GM23338 (cell line): ENCODE measurements at regions not wholly inside any gene's neighbourhood (a gene's known extent, or its start where the extent isn't known, plus 50 kb on each side); places are given as distances from the start of the nearest gene placed in this dataset.

ENCODE experiments used
- ATAC-seq: fragments of 200-7000 bp; cut with Tn5 transposase; 3 replicates; pipeline ENCODE4 v1.9.1; 2020
- DNase-seq: peaks from one replicate; pipeline ENCODE4 v3.0.0-alpha.2; 2015; ENCODE audit warnings: low spot score
- H2AFZ ChIP-seq: fragments of 200-600 bp; sonication (generic); 2 replicates; pipeline ENCODE4 v1.8.0; 2016; ENCODE audit warnings: antibody characterized with exemption, mild to moderate bottlenecking, moderate library complexity
- H3F3A ChIP-seq: fragments of 200-600 bp; sonication (generic); replicated peaks from 2 replicates; pipeline ENCODE4 v1.8.0; 2017; ENCODE audit warnings: antibody characterized with exemption, mixed run types, low read depth
- H3K27ac ChIP-seq: fragments of 200-600 bp; sonication (generic); 2 replicates; pipeline ENCODE4 v1.6.1; 2016; ENCODE audit warnings: low read depth
- H3K27me3 ChIP-seq: fragments of 200-600 bp; sonication (generic); 2 replicates; pipeline ENCODE4 v1.8.0; 2016; ENCODE audit warnings: mild to moderate bottlenecking, mixed run types, moderate library complexity; ENCODE audit not compliant: insufficient read depth
- H3K36me3 ChIP-seq: fragments of 200-600 bp; sonication (generic); 2 replicates; pipeline ENCODE4 v1.8.0; 2016; ENCODE audit warnings: mild to moderate bottlenecking; ENCODE audit not compliant: insufficient read depth
- H3K4me1 ChIP-seq: fragments of 200-600 bp; sonication (generic); 2 replicates; pipeline ENCODE4 v1.8.0; 2016; ENCODE audit warnings: mild to moderate bottlenecking, moderate library complexity; ENCODE audit not compliant: insufficient read depth
- H3K4me2 ChIP-seq: fragments of 200-600 bp; sonication (generic); 2 replicates; pipeline ENCODE4 v1.7.1; 2017; ENCODE audit warnings: mixed run types
- H3K4me3 ChIP-seq: fragments of 200-600 bp; sonication (generic); 2 replicates; pipeline ENCODE4 v1.6.1; 2016; ENCODE audit warnings: mixed run types
- H3K79me2 ChIP-seq: fragments of 200-600 bp; sonication (generic); replicated peaks from 2 replicates; pipeline ENCODE4 v1.8.0; 2017; ENCODE audit warnings: mild to moderate bottlenecking; ENCODE audit not compliant: insufficient read depth
- H3K9me2 ChIP-seq: fragments of 200-600 bp; sonication (generic); 2 replicates; pipeline ENCODE4 v1.8.0; 2017; ENCODE audit not compliant: insufficient read depth
- H4K20me1 ChIP-seq: fragments of 200-600 bp; sonication (generic); replicated peaks from 2 replicates; pipeline ENCODE4 v1.8.0; 2017; ENCODE audit warnings: mild to moderate bottlenecking; ENCODE audit not compliant: insufficient read depth
- H3K27ac Mint-ChIP-seq: 2 replicates; pipeline ENCODE4 v1.8.0; 2020; ENCODE audit warnings: inconsistent platforms, mild to moderate bottlenecking, moderate library complexity, mixed read lengths
- H3K27me3 Mint-ChIP-seq: 3 replicates; pipeline ENCODE4 v1.8.0; 2022; ENCODE audit warnings: low read depth, mild to moderate bottlenecking, moderate library complexity, mixed read lengths, inconsistent platforms; ENCODE audit not compliant: insufficient read depth, poor library complexity
- H3K36me3 Mint-ChIP-seq: 3 replicates; pipeline ENCODE4 v1.8.0; 2021; ENCODE audit warnings: low read depth, mild to moderate bottlenecking, inconsistent platforms, moderate library complexity, mixed read lengths
- H3K4me1 Mint-ChIP-seq: 3 replicates; pipeline ENCODE4 v1.8.0; 2020; ENCODE audit warnings: mild to moderate bottlenecking, inconsistent platforms, mixed read lengths
- H3K4me3 Mint-ChIP-seq: 3 replicates; pipeline ENCODE4 v1.8.0; 2021; ENCODE audit warnings: moderate library complexity, mild to moderate bottlenecking, inconsistent platforms, mixed read lengths
- H3K9me3 Mint-ChIP-seq: 3 replicates; pipeline ENCODE4 v1.8.0; 2020; ENCODE audit warnings: moderate library complexity, mild to moderate bottlenecking, inconsistent platforms, mixed read lengths
- CREB1 ChIP-seq: fragments of 250-450 bp; sonication (Bioruptor Pico); IDR thresholded peaks from 2 replicates; pipeline ENCODE4 v1.5.0; 2020; ENCODE audit warnings: low read depth, mild to moderate bottlenecking, moderate library complexity
- CTCF ChIP-seq, 2 experiments: fragments of 200-600 bp in 1 of 2; sonication (generic) in 1 of 2; conservative IDR thresholded peaks; 2 replicates each; pipeline versions ENCODE4 v1.5.1 to v1.6.1; 2016 to 2017; ENCODE audit warnings: antibody characterized with exemption in 2 of 2, low read depth in 2 of 2, mild to moderate bottlenecking in 2 of 2, moderate library complexity in 1 of 2
- ETS1 ChIP-seq: IDR thresholded peaks from 2 replicates; pipeline ENCODE4 v1.6.1; 2016; ENCODE audit warnings: antibody characterized with exemption
- EZH2 ChIP-seq: fragments of 200-600 bp; sonication (generic); IDR thresholded peaks from one replicate; pipeline ENCODE4 v1.8.0; 2017; ENCODE audit warnings: antibody characterized with exemption, mild to moderate bottlenecking, low read depth; ENCODE audit not compliant: unreplicated experiment
- EZH2phosphoT487 ChIP-seq: fragments of 200-600 bp; sonication (generic); IDR thresholded peaks from one replicate; pipeline ENCODE4 v1.8.1; 2018; ENCODE audit warnings: antibody characterized with exemption; ENCODE audit not compliant: unreplicated experiment
- JUNB ChIP-seq: IDR thresholded peaks from one replicate; pipeline ENCODE4 v1.6.1; 2016; ENCODE audit warnings: antibody characterized with exemption; ENCODE audit not compliant: unreplicated experiment
- NANOG ChIP-seq: IDR thresholded peaks from 2 replicates; pipeline ENCODE4 v1.6.1; 2016; ENCODE audit warnings: antibody characterized with exemption, borderline replicate concordance
- POLR2AphosphoS5 ChIP-seq: IDR thresholded peaks from 2 replicates; pipeline ENCODE4 v1.6.1; 2016; ENCODE audit warnings: antibody characterized with exemption, low read depth
- REST ChIP-seq: IDR thresholded peaks from one replicate; pipeline ENCODE4 v1.6.1; 2018; ENCODE audit warnings: antibody characterized with exemption; ENCODE audit not compliant: unreplicated experiment
- STAT1 ChIP-seq: IDR thresholded peaks from one replicate; pipeline ENCODE4 v1.6.1; 2016; ENCODE audit warnings: antibody characterized with exemption; ENCODE audit not compliant: unreplicated experiment
- ZNF114 ChIP-seq: fragments of 250-450 bp; sonication (Bioruptor Pico); IDR thresholded peaks from 2 replicates; pipeline ENCODE4 v1.5.0; 2020; ENCODE audit warnings: mild to moderate bottlenecking, moderate library complexity
- ZNF331 ChIP-seq: fragments of 250-450 bp; sonication (Bioruptor Pico); IDR thresholded peaks from 2 replicates; pipeline ENCODE4 v1.5.0; 2020; ENCODE audit warnings: low read depth, mild to moderate bottlenecking, moderate library complexity
- ZNF462 ChIP-seq: fragments of 250-450 bp; sonication (Bioruptor Pico); IDR thresholded peaks from 2 replicates; pipeline ENCODE4 v1.5.0; 2020; ENCODE audit warnings: mild to moderate bottlenecking, moderate library complexity

GRCh38 chrX:40318801-40319200, 221.0 kb upstream of the BCOR start:
- H3K79me2 ChIP-seq, result no peaks in the 10 kb centered on the region
- ATAC-seq, result no peak
- H2AFZ ChIP-seq, result no peak overlapping the region
- Mint-ChIP-seq H3K9me3 (peaks cover 10% of the 10 kb centered on the region; the same call in 1 of the 3 replicates), H3K4me3 (no peak overlapping the region), H3K27me3 (peaks cover 4% of the 10 kb centered on the region), H3K4me1 (peaks cover 5% of the 10 kb centered on the region; the same call in 2 of the 3 replicates), H3K27ac (no peak overlapping the region), H3K36me3 (peaks cover 9% of the 10 kb centered on the region; the same call in 2 of the 3 replicates)
- no peaks in the 10 kb centered on the region for H3K36me3 ChIP-seq
- no peak overlapping the region for H3K27ac ChIP-seq
- DNase-seq, result no peak
- no peak for TF ChIP-seq REST
- TF ChIP-seq EZH2phosphoT487, result no peak
- no peak for TF ChIP-seq ZNF462 (CRISPR knock-in tag)
- TF ChIP-seq ZNF114, result no peak
- TF ChIP-seq STAT1, result no peak
- TF ChIP-seq POLR2AphosphoS5, result no peak
- TF ChIP-seq EZH2, result no peak
- TF ChIP-seq CREB1, result no peak
- TF ChIP-seq ETS1, result no peak
- TF ChIP-seq JUNB, result no peak
- TF ChIP-seq NANOG, result no peak
- TF ChIP-seq CTCF (conservative IDR thresholded peaks at IDR 0.05; ENCODE audit: low read depth in 2 of 2), result no peak
- no peak for TF ChIP-seq ZNF331 (CRISPR knock-in tag)
- no peaks in the 10 kb centered on the region for H4K20me1 ChIP-seq
- H3F3A ChIP-seq, result no peaks in the 10 kb centered on the region
- H3K4me1 ChIP-seq, result no peaks in the 10 kb centered on the region
- H3K4me3 ChIP-seq, result no peak overlapping the region
- H3K9me2 ChIP-seq, result no peaks in the 10 kb centered on the region
- H3K27me3 ChIP-seq, result no peaks in the 10 kb centered on the region
- no peak overlapping the region for H3K4me2 ChIP-seq
